MV-4-11 (cell line): ENCODE measurements at regions not wholly inside any gene's neighbourhood (a gene's known extent, or its start where the extent isn't known, plus 50 kb on each side); places are given as distances from the start of the nearest gene placed in this dataset.

ENCODE experiments used
- DNase-seq: peaks from one replicate; lab custom pipeline; 2025; lab: John Stamatoyannopoulos, UW

GRCh38 chr2:57509189-57509588 lies 537.4 kb upstream of the VRK2 start:
- no peak for DNase-seq

- DNase-seq, result no peak
These were observed 535.9 kb upstream of the VRK2 start for GRCh38 chr2:57510704-57511103.

GRCh38 chr2:57515366-57515765 lies 531.2 kb upstream of the VRK2 start:
- no peak for DNase-seq

DNA sequence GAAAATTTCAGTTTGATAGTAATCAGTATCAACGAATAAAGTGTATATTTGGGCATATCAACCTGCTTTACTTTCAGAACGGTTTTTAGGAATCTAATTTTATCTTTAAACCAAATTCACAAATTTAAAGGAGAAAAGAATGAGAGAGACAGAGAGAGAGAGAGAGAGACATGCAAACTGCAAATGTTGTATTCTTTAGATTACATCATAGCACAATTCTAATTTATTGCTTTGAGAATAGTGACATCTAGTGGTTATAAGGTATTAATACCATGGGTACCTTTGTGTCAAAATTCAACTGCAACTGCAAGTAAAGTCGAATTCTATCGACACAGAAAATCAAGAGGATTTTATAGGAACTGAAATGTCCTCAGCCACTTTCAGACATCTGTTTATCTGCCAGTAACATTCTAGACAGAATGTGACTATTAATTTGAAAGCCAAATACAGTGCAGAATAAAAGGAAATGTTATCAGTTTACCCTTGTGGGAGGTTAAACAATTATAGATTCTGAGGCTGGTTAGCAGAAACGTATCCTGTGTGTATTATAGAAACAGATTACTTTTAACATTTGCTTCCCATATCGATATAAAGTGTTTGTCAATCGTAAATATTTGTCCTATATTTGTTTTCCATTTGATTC lies 529.8 kb upstream of the VRK2 start:
- DNase-seq, result peak; percentile 39

DNA sequence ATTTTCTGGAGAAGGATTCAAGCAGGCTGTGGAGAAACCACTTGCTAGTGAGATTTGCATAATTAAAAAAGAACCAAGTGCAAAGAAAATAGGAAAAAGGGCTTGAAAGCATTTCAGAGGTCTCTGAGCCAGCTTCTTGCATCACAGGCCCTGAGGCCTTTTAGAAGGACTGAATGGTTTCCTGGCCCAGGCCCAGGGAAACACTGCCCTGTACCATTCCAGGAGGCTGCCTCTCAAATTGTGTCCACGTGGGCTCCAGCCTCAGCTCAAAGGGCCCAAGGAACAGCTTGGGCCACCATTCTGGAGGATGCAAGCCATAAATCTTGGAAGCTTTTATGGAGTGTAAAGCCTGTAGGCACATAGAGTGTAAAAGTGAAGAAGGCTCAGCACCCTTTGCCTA lies 523.3 kb upstream of the VRK2 start:
- no peak for DNase-seq

DNA sequence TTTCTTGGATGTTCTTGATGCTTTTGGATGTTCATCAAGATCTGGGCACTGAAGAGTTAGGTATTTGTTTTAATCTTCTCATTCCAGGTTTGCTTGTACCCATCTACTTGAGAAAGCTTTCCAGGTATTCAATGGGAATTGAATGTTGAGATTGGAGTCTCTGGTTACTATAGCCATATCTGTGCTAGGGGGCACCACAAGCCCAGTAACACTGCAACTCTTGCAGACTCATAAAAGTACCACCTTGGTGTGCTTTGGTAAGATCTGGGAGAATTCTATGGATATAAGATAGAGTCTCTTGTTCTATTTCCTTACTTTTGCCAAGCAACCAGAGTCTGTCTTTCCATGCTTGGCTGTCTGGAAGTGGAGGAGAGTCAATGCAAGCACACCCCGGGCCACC lies 518.9 kb upstream of the VRK2 start:
- no peak for DNase-seq

DNA sequence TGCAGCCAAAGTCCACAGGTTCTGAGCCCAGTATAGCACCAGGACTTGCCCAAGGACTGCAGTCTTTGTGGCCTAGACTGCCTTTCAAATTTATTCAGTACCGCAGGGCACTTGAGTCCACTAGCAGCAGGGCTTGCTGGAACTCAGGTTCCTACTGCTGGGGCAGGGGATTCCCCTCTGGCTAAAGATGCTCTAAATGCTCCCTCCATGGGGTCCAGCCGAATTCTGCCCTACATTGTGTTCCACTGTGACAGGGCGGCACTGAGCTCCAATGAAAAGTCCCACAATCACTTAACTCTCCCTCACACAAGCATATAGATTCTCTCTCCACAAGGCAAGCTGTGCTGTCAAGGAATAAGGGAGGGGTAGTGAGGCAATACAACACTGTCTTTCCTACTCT lies 518.1 kb upstream of the VRK2 start:
- no peak for DNase-seq

DNA sequence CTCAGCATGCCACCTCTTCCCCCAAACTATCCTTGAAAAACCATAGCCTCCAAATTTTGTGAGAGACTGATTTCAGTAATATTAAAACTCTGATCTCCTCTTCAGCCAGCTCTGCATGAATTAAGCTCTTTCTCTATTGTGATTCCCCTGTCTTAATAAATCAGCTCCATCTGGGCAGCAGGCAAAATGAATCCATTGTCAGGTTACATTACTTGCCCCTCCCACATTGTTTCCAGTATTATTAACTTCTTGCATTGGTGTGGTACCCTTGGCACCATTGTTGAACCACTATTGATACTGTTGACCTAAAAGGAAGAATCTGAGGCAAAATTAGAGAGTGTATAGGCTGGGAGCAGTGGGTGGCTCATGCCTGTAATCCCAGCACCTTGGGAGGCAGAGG lies 512.2 kb upstream of the VRK2 start:
- DNase-seq, result no peak

- DNase-seq, result no peak
These were observed 509.9 kb upstream of the VRK2 start for GRCh38 chr2:57536535-57537231.

- no peak for DNase-seq
These were observed 506.8 kb upstream of the VRK2 start for GRCh38 chr2:57539761-57540160.

DNA sequence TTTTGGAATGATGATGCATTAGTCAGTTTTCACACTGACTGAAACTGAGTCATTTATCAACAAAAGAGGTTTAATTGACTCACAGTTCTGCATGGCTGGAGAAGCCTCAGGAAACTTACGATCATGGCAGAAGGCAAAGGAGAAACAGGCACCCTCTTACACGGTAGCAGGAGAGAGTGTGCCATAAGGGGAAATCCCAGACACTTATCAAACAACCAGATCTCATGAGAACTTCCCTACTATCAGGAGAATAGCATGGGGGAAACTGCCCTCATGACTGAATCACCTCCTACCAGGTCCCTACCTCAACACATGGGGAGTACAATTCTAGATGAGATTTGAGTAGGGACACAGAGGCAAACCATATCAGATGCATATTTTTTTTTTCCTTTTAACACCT lies 504.5 kb upstream of the VRK2 start:
- DNase-seq, result no peak

GRCh38 chr2:57543211-57543610 lies 503.4 kb upstream of the VRK2 start:
- DNase-seq, result no peak

- no peak for DNase-seq
These were observed 502.0 kb upstream of the VRK2 start for GRCh38 chr2:57544624-57545023.

- DNase-seq, result no peak
These were observed 500.1 kb upstream of the VRK2 start for GRCh38 chr2:57546478-57546877.

DNA sequence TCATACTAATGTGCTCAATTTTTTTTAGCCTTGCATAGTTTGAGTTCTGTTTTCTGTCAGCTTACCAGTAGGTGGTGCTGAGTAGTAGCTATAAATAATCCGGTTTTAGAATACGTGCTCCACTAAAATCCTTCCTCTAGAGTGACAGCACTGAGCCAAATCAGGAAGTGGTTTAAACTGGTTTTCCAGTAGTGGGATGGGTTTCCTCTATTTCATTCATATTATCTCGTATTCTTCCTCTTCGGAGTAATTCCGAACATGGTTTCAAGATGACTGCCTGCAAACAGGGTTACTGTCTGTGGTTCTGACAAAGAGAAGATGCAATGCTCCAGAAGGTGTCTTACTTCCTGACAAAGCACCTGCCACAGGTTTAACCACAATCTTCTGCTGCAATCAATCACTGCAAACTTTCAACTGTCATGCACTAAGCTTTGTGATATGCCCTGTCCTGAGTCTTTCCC lies 496.9 kb upstream of the VRK2 start:
- peak; percentile 95 for DNase-seq

DNA sequence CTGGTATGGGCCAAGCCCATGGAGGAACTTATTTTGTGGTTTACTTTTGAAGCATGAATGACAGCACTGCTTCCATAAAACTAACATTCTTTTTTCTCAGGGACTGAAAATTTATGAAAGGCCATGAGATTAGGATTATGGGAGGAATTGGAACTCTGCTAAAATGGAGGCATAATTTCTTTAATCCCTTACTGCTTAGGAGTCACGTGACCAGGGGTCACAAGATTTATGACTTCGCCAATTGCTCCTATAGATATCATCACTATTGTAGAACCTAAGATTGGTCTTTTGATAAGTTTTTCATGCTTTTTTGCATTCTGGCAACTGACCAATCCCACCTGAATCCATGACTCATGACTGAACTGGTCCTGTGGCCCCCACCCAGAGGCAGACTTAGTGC lies 495.7 kb upstream of the VRK2 start:
- no peak for DNase-seq

DNA sequence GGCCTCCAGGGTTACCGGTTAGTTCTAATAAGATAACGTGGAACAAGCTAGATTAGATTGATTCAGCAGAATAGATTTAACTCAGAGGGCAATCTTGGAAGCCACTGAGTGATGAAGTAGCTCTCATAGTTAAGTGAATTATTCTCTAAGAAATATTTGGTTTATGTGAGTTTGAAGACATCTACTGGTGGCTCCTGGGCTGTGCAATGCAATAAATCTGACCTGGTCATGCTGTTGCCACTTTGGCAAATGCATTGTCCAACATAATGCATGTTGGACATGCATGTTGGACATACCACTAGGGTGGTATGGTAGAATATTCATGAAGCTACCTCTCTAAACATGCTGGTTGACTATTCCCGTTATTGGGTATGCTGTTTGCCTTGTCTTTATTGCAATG lies 493.7 kb upstream of the VRK2 start:
- DNase-seq, result no peak

GRCh38 chr2:57554348-57554747 lies 492.3 kb upstream of the VRK2 start:
- DNase-seq, result no peak

DNA sequence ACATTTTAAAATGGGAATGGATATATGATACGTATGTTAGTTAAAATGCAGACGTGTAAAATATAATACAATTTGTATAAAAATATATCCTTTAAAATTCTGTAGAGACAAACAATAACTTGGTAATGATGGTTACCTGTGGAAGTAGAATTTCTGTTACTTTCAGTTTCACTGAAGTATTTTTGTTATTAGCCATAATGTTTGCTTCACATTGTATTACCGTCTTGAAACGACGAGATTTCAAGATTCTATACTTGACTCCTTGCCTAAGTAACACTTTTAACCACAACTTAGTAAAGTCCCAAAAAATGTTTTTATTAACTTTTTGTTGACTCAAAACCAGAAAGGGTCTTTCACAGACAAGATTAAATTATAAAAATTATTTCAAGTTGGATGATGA lies 488.3 kb upstream of the VRK2 start:
- DNase-seq, result no peak

- DNase-seq, result no peak
These were observed 484.1 kb upstream of the VRK2 start for GRCh38 chr2:57562495-57562894.

- DNase-seq, result no peak
These were observed 483.6 kb upstream of the VRK2 start for GRCh38 chr2:57563015-57563414.

GRCh38 chr2:57567245-57567644 lies 479.4 kb upstream of the VRK2 start:
- no peak for DNase-seq

GRCh38 chr2:57569396-57569795 lies 477.2 kb upstream of the VRK2 start:
- no peak for DNase-seq

GRCh38 chr2:57570961-57571360 lies 475.6 kb upstream of the VRK2 start:
- DNase-seq, result no peak
